HG02642 (cell line): ENCODE measurements at regions not wholly inside any gene's neighbourhood (a gene's known extent, or its start where the extent isn't known, plus 50 kb on each side); places are given as distances from the start of the nearest gene placed in this dataset.

Experiments used
- ATAC-seq: cut with Tn5 transposase; IDR thresholded peaks from one replicate; pipeline ENCODE4 v1.9.1; 2021; ENCODE audit warnings: mild to moderate bottlenecking; ENCODE audit not compliant: unreplicated experiment, poor library complexity

DNA sequence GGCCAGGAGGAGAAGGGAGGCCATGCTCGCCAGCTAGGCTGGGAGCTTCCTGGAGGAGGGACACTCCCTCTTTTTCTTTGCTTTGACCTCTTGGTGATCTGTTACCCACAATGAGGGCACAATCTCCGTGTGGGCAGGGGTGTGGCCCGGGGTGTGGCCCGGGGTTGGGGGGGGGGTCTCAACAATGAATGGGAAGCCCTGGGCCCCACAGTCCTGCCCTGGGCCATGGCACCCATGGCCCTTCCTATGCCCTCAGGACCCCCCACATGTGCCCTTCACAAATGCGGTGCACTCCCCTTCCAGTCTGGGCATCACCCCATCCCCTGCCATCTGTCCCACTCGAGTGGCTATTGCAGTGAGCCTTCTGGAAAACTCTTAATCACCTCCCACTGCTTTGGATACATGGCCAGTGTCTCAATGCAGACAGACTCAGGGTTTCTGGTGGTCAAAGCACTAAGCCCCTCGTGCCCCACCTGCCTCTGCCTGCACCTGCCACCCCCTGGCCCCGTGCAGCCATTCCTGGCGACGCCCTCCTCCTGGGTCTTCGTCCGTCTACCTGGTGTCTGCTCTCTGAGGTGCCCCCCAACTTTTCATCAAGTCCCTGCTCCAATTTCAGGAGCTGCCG, 611.3 kb downstream of the TBC1D22A start:
- ATAC-seq: no peak

DNA sequence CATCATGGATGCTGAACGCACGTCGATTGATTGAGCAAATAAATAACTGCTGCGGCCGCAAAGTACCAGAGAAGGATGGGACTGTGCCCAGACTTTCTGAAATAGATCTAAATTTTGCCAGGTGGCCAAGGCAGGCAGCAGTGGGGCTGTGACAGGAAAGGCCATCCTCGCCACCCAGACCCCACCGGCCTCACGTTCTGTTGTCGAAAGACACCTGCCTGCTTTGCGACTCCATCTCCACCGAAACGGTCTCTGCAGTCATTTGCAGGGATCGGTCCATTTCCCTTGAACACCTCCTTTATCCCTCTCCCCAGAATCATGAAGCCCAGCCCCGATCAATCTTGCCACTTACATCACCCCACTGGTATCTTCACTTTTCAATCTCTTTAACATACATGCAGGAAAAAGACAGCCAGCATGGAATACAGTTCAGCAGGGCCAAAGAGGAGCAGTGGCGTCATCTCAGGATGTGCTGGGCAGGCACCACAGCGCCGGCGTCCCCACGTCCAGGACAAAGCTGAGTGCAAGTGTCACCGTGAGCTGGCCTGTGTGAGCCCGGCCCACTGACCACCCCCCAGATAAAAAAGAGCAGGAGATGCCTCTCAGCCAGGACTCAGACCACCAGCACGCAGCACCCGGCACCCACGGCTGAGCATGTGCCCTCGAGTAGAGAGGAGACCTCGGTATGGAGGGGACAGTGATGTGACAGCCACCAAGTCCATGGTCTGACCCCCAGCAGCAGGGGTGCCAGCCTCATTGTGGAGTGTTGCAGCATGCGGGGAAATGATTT, 610.3 kb downstream of the TBC1D22A start:
- no peak for ATAC-seq

DNA sequence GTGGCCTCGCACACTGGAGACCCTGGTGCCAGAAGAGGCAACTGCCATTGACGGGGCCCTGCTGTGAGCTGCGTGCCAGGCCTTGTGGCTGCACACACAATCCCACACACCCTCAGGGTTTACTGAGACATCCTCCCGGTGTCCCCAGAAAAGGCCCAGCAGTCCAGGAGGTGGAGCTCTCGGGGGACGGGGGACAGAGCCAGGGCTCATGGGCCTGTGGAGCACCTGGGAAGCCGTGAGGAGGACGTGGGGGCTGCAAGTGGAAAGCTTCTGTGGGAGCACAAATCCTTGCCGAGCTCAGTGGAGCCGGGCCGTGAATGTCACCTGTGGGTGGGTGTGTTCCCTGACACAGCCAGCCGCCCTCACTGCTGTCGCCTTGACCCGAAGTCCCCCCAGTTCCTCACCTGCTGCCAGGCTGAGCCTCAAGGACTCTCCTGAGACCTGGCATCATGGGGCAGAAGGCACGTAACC, 609.7 kb downstream of the TBC1D22A start:
- no peak for ATAC-seq

DNA sequence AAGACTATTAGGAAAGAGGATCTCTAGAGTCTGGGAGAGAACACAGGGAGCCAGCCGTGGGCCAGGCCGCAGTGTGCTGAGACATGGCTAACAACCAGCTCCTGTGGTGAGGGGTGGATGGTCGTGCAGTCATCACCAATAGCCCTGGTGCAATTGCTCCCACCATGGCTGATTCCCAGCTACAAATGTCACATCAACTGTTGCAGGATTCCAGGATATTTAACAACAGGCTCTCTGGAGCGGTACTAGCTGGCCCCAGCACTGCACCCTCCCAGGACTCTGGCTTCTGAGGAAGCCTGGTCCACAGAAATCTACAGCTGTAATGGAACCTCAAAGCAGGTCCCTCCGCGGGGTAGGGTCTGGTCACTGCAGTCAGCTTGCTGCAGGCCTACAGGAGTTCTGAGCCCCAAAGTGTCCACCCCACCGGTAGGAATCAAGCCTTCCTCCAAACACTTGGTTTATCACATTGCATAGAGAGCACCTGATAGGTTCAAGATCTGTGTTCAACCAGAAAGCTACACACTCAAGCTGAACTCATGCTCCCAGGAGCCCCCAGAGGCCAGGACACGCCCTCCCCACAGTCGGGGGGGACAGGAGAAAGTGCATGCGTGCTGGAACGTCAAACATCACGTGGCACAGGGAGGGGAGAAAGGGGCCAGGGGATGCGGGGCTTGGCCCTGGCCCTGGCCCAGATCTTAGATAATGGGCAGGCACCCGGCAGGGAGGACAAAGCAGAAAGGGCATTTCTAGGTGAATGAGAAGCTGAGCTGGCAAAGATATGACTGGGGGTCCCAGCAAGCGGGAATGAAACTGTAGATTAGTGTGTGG, 609.0 kb downstream of the TBC1D22A start:
- ATAC-seq: no peak

DNA sequence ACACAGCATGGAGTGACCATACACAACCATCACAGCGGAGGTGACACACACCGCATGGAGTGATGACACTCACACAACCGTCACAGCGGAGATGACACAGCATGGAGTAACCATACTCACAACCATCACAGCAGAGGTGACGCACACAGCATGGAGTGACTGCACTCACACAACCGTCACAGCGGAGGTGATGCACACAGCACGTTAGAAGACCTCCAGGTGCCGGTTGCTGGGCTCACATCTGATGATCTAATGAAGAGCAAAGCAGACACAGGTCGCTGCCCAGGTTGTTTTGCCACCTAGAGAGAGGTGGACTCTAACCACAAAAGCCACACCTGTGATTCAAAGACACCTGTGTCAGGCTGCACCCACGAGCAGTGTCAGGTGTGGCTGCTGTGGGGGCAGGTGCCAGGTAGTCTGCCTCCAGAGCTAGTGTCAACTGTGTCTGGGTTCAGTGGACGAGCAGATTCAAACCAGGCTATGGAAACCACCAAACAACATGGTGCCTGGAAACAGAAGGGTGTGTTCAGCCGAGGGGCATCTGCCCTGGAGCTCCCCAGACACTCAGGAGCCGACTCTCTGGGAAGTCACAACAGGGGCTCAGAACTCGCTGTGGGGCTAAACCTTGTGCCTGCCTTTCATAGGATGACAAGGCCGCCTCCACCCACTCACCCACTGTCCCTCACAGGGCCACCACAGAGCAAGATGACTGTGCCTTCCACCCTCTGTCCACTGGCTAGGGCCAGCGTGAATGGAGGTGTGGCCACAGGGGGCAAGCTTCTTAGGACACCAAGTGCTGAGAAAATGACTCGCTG, 608.2 kb downstream of the TBC1D22A start:
- no peak for ATAC-seq

DNA sequence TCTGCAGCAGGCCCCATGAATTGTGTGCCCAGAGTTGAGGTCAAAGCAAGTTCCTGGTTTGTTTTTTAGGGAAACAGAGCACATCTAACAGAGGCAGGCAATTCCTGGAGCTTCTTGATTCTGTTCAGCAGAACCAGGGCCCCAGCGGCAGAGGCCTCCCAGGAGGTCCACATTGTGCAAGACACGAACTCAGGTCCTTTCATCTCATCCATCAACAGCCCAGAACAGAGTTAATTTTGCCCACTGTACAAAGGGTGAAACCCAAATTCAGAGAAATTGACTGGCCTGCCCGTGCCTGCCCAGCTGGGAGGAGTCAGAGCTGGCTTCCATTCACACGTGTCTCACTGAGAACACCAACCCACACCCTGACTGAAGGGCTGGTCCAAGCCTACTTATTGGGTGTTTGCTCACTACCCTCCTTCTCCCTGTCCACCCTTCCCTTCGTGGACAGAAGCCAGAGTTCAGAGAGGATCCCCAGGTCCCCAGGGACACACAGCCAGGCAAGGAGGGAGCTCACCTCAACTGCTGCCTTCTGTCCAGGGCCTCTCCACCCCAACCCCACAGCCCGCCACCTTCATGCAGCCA, 607.1 kb downstream of the TBC1D22A start:
- no peak for ATAC-seq

DNA sequence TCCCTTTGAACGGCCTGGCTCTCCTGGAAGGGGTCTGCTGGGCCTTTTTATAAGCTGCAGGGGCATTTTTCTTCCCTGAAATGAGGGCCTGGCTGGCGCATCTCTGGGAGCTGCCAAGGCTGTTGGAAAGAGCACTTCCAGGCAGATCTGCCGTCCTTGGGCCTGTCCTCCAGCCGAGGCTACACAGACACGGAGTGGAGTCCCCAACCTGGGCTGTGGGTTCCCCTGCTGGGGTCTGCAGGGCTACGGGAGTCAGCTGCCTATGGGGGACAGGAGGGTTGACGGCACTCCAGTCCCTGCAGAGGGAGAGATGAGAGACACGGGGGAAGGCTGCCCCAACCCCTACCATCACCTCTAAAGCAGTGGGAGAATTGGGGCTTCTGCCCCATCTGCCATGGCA, 606.6 kb downstream of the TBC1D22A start:
- no peak for ATAC-seq

DNA sequence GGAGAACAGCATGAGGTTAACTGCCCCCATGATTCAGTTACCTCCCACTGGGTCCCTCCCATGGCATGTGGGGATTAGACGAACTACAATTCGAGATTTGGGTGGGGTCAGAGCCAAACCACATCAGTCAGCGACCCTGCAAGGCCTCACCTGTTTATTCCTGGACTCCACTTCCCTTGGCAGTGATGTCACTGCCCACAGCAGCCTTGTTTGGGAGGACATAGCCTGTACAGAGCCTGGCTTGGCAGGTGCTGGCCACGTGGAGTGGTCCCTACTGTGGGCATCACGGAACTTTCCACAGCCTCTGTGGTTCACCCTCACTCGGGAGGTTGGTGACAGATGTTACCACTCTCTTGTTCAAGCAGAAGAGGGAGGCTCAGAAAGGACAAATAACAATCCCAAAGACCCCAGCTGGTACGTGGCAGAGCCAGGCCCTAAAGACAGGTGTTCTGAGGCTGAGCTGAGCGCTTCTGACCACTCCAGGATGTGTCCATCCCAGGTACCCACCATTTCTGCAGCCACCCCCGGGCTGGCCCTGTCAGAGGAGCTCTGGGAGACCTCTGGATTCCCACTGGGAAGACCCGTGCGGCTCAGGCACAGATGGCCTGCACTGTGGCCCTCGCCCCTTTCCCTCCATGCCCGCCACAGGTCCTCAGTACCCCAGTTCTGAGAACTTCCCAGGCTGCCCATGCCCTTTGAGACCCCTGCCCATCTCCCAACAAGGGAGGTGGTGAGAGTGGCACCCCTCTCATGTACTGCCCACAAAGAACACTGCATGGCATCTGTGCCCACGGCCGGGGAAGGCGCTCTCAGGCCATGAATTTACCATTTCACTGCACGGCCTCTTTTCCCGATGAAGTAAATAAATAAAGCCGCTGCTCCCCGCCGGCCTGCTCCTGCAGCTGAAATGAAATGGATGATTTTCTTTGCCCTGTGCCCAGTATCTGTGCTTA, 605.8 kb downstream of the TBC1D22A start:
- ATAC-seq: no peak

DNA sequence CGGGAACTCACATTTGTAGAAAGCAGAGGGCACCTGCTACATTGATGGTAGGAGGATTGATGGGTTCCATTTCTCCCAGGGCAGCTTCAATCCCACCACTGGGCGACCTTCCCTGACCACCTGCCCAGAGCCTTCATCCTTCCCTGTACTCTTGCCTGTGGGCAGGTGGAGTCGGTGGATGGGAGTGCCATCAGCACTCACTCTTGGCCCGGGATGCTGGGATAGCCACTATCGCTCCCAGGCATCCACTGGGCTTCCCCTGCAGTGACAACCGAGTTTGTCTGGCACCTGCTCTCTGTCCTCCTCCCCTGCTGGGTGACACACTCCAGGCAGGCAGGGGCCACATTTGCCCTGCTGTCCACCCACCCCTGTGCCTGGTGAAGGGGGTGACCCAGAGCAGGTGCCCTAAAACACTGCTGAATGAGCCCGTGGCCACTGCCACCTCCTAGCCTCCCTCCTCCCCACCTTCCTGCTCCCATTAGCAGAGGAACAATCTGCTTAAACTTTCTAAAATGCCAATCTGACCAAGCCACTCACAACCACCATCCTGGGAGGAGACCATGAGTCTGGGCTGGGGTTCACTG, 604.7 kb downstream of the TBC1D22A start:
- ATAC-seq: no peak

DNA sequence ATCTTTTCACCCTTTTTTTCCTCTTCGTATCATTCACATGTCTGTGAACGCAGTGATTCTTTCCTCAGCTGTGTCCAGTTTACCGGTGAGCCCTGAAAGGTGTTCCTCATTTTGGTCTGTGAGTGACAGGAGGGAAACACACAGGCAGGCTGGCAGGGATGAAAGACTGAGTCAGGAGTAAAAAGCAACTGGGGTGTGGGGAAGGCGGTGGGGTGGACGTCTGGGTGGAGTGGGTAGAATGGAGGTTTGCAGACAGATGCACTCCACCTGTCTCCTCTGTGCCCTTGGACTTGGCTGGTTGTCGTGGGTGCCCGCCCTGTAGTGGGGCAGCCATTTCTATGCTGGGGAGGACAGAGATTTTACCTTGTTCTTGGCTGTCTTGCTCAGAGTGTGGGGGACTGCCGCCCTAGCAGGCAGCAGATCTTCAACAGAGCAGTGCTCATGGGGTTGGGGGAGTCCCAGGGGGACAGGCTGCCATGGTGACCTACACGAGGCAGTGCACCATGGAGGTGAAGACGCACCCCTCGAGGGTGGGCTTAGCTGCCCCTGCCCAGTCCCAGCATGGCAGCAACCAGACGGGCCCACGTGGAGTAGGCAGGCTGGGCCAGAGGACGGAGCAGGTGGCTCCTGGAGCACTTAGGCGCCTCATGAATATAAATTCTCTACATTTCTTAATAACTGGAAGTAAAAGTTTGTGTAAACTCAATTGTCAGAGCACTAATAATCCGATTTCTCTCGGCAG, 603.7 kb downstream of the TBC1D22A start:
- no peak for ATAC-seq

DNA sequence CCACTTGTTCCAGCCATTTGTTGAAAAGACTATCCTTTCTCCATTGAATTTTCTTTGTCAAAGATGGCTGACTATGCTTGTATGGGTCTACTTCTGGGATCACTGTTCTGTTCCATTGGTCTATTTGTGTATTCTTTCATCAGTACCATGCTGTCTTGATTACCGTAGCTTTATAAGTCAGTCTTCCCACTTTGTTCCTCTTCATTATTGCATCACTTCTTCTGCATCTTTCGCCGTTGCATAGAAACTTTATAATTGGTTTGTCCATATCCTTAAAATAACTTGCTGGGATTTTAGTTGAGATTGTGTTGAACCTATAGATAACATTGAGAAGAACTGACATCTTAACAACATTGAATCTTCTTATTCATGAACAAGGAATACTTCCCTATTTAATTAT, 598.8 kb downstream of the TBC1D22A start:
- no peak for ATAC-seq

DNA sequence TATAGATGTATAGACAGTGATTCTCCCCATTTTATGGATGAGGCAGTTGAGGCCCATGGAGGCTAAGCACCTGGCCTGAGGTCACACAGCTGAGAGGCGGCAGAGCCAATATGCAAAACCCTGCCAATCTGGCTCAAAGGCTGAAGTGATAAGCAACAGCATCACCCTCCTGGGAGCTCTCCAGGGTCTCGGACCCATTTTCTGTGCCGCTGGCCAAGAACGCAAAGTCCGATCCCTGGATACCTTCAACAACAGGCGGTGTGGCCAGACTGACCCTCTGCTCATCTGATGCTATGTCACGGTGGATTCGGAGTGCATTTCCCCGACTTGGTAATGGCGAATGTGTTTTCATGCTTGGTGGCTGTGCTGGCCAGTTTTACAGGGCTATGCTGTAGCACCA, 595.0 kb downstream of the TBC1D22A start:
- no peak for ATAC-seq

DNA sequence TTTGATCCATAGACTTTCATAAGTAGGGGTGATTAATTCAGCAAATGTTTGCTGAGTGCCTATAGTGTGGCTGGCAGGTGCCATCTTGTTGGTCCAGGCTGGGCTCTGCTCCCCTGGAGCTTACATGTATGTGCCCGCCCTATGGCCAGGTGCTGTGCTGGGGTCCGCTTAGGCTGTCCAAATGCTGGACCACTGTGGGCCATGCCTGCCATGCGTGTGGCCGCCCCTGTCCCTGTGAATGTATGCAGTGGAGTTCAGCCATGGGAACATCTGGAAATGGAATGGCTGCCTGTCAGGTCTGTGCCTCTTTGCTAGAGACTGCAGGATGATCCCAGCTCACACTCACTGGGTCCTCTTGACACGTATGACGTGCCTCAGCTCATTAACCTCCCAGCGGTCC, 594.6 kb downstream of the TBC1D22A start:
- ATAC-seq: no peak

DNA sequence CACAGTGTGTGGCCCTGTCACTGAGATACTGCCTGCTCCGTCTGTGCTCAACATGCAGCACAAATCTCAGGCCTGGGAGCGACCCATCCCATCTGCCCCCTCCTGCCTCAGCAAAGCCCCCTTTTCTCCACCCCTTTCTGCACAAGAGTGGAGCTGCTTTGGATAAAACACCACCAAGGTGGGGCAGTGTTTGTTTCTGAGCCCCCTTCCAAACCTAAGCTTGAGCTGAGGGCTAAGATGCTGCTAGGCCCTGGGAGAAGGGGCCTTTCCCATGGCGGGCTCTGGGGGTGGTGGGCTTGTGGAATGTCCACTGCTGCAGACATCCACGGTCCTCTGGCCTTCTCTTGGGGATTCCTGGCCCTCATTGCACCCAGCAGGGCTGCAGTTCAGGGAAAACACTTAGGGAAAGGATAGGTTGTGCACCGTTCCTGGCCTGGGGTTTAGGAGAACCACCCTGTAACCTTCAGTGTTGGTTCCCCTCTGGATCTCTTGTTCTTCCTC, 594.1 kb downstream of the TBC1D22A start:
- ATAC-seq: no peak

DNA sequence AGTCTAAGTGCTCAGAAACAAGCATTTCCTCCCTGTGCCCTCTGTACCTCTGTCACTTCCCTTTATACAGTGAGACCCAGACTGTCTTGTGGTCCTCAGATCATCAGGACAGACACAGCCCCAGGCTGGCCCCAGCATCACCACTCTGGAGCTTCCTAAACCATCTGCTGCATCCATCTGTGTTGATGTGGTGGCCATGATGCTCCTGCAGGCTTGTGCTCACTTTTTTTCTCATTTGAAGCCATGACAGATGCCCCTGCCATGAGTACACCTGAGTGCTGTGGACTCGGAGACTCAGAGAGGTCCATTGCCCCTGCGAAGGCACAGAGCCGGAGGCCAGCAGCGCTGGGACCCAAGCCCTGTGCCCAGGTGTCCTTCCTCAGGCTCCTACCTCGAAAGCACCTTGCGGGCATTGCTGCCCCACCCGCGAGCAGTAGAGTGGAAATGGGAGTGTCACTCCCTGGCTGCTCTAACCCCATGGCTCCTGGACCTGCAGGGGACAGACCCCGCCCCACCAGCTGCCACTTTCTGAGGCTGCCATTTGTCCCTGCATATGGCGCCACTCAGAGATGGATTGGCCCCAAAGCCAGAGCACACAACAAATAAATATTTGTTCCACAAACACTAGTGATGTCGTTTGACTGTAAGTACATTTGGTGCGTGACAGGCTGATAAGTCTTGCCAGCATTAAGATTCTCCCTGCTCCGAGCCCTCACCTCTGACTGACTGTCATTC, 593.5 kb downstream of the TBC1D22A start:
- no peak for ATAC-seq

DNA sequence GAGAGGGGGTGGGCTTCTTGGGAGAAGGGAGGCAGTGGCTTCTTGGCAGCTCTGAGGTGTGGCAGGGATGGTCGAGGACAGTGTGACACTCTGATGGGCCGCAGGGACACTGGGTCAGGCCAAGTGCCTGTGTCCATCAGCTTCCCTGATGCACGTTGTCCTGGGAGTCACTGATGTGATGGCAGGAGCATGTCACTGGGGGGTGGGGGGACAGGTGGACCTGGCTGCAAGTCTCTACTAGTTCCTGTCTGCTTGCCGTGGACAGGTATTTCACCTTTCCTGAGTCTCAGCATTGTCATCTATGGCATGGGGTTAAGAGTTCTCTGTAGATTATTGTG, 592.9 kb downstream of the TBC1D22A start:
- no peak for ATAC-seq
